Panc1 (cell line): ENCODE measurements at regions not wholly inside any gene's neighbourhood (a gene's known extent, or its start where the extent isn't known, plus 50 kb on each side); places are given as distances from the start of the nearest gene placed in this dataset.

Experiments
- ATAC-seq: fragments of 200-7000 bp; cut with Tn5 transposase; 2 replicates; pipeline ENCODE4 v1.9.1; 2020; ENCODE audit warnings: mild to moderate bottlenecking, moderate library complexity
- BruUV-seq: library from RNA; stranded (reverse); fragments of 400-500 nt; replicated peaks from 2 replicates; lab custom pipeline; 2021; lab: Mats Ljungman, UMichigan
- CTCF ChIA-PET: fragments of 300-600 bp; sonication (Branson Sonifier 250); formaldehyde crosslinking; loops from one replicate; lab custom pipeline; 2022; ENCODE audit warnings: antibody characterized with exemption; lab: Charles Lee
- POLR2A ChIA-PET: fragments of 300-600 bp; sonication (Branson Sonifier 250); formaldehyde crosslinking; loops from one replicate; lab custom pipeline; 2022; ENCODE audit warnings: antibody characterized with exemption; lab: Charles Lee
- DNase-seq: peaks from one replicate; pipeline ENCODE4 v3.0.0-alpha.2; 2010; ENCODE audit warnings: low read depth, low spot score
- H3K27ac ChIP-seq: 2 replicates; pipeline ENCODE4 v1.5.1; 2011; ENCODE audit warnings: mild to moderate bottlenecking, low read length, inconsistent platforms
- H3K27me3 ChIP-seq: fragments of 200-500 bp; sonication (Bioruptor generic); 2 replicates; pipeline ENCODE4 v1.6.0; 2014; ENCODE audit warnings: low read length, inconsistent platforms; ENCODE audit not compliant: control insufficient read depth, insufficient read depth
- H3K36me3 ChIP-seq: fragments of 200-500 bp; sonication (Bioruptor generic); 2 replicates; pipeline ENCODE4 v1.5.1; 2014; ENCODE audit warnings: inconsistent platforms, mild to moderate bottlenecking, low read length, moderate library complexity; ENCODE audit not compliant: control insufficient read depth, insufficient read depth
- H3K4me1 ChIP-seq: 2 replicates; pipeline ENCODE4 v1.5.1; 2011; ENCODE audit warnings: inconsistent platforms, mild to moderate bottlenecking, low read length, moderate library complexity; ENCODE audit not compliant: control insufficient read depth, insufficient read depth
- H3K4me3 ChIP-seq, 2 experiments: 2 replicates each; pipeline ENCODE4 v1.5.1; 2011 to 2012; ENCODE audit warnings: low read depth in 2 of 2, low read length in 2 of 2, mild to moderate bottlenecking in 2 of 2, inconsistent platforms in 1 of 2, moderate library complexity in 1 of 2
- H3K9me3 ChIP-seq: fragments of 200-500 bp; sonication (Bioruptor generic); 2 replicates; pipeline ENCODE4 v1.5.1; 2014; ENCODE audit warnings: low read depth, mild to moderate bottlenecking, inconsistent platforms, low read length, moderate library complexity; ENCODE audit not compliant: control insufficient read depth, insufficient read depth
- CTCF ChIP-seq: fragments of 450-650 bp; IDR thresholded peaks from 2 replicates; pipeline ENCODE4 v1.5.1; 2017; ENCODE audit warnings: mild to moderate bottlenecking
- POLR2AphosphoS5 ChIP-seq: IDR thresholded peaks from 2 replicates; pipeline ENCODE4 v1.6.1; 2012; ENCODE audit warnings: mild to moderate bottlenecking, low read depth, low read length, moderate library complexity
- SIN3A ChIP-seq: IDR thresholded peaks from 2 replicates; pipeline ENCODE4 v1.6.1; 2012; ENCODE audit warnings: low read depth, mild to moderate bottlenecking, low read length, moderate library complexity, borderline replicate concordance; ENCODE audit not compliant: insufficient read depth
- TCF7L2 ChIP-seq: IDR thresholded peaks from 2 replicates; pipeline ENCODE4 v1.6.1; 2011; ENCODE audit warnings: mild to moderate bottlenecking, low read depth, low read length, inconsistent platforms
- in situ Hi-C: cut with HindIII; loops from 2 replicates; pipeline ENCODE4 v1.10.0; 2016; ENCODE audit warnings: low sequenced_read_pairs, low pct_unique_long_range_greater_than_20kb
- intact Hi-C: fragments of 100-400 bp; cut with micrococcal nuclease; formaldehyde crosslinking; loops from one replicate; pipeline ENCODE4 v1.10.0; 2022; ENCODE audit not compliant: unreplicated experiment
- TF ChIP-seq, protein P1 (sequence below), 2 experiments: IDR thresholded peaks; 2 replicates each; pipeline ENCODE4 v1.6.1; 2011 to 2012; ENCODE audit warnings: low read depth in 2 of 2, control low read depth in 1 of 2, low read length in 1 of 2, mild to moderate bottlenecking in 1 of 2, moderate library complexity in 1 of 2; ENCODE audit not compliant: insufficient read depth in 1 of 2

DNA sequence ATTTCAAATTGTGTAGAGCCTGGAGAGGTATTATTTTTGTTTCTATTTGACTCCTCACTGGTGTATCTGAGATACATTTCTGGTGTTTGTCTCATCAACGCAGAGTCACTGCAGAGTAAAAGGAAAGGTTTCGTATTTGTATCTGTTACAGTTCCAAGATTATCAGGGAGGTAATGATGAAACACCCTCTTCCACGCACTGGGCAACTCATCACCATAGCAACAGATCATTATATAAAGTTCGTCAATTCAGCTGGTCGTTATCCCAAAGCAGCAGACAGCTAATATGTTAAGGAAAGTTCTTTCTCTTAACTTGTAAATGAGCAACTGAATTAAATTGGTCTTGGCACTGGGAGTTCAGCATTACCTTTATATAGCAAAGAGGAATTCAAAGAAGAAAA, 513.5 kb downstream of the MTRR start:
- Histone ChIP-seq H3K27ac (no peak overlapping the region), H3K9me3 (no peaks in the 10 kb centered on the region), H3K4me1 (no peaks in the 10 kb centered on the region), H3K27me3 (no peaks in the 10 kb centered on the region), H3K4me3 (no peak overlapping the region), H3K36me3 (no peaks in the 10 kb centered on the region)
- ChIA-PET POLR2A (no interaction called here), CTCF (no interaction called here)
- intact Hi-C loops = no loop called here
- BruUV-seq = no TSS peak
- ATAC-seq = no peak
- DNase-seq = no peak
- in situ Hi-C loops = no loop called here
- no peak for TF ChIP-seq TCF7L2
- TF ChIP-seq, protein P1, sequence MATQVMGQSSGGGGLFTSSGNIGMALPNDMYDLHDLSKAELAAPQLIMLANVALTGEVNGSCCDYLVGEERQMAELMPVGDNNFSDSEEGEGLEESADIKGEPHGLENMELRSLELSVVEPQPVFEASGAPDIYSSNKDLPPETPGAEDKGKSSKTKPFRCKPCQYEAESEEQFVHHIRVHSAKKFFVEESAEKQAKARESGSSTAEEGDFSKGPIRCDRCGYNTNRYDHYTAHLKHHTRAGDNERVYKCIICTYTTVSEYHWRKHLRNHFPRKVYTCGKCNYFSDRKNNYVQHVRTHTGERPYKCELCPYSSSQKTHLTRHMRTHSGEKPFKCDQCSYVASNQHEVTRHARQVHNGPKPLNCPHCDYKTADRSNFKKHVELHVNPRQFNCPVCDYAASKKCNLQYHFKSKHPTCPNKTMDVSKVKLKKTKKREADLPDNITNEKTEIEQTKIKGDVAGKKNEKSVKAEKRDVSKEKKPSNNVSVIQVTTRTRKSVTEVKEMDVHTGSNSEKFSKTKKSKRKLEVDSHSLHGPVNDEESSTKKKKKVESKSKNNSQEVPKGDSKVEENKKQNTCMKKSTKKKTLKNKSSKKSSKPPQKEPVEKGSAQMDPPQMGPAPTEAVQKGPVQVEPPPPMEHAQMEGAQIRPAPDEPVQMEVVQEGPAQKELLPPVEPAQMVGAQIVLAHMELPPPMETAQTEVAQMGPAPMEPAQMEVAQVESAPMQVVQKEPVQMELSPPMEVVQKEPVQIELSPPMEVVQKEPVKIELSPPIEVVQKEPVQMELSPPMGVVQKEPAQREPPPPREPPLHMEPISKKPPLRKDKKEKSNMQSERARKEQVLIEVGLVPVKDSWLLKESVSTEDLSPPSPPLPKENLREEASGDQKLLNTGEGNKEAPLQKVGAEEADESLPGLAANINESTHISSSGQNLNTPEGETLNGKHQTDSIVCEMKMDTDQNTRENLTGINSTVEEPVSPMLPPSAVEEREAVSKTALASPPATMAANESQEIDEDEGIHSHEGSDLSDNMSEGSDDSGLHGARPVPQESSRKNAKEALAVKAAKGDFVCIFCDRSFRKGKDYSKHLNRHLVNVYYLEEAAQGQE (IDR thresholded peaks at IDR 0.05; ENCODE audit: insufficient read depth in 1 of 2, low read depth in 2 of 2, low read length in 1 of 2) = no peak
- no peak for TF ChIP-seq CTCF
- TF ChIP-seq POLR2AphosphoS5 = no peak
- no peak for TF ChIP-seq SIN3A

GRCh38 chr5:8383616-8384015, 514.7 kb downstream of the MTRR start:
- no TSS peak for BruUV-seq
- intact Hi-C loops (no loop called here), in situ Hi-C loops (no loop called here)
- H3K4me3 ChIP-seq = no peak overlapping the region
- no peak for DNase-seq
- ChIA-PET CTCF (no interaction called here), POLR2A (no interaction called here)
- H3K9me3 ChIP-seq = no peaks in the 10 kb centered on the region
- H3K27ac ChIP-seq = no peak overlapping the region
- no peaks in the 10 kb centered on the region for H3K36me3 ChIP-seq
- TF ChIP-seq SIN3A = no peak
- no peak for TF ChIP-seq CTCF
- TF ChIP-seq TCF7L2 = no peak
- no peak for TF ChIP-seq POLR2AphosphoS5
- TF ChIP-seq, protein P1 (IDR thresholded peaks at IDR 0.05; ENCODE audit: insufficient read depth in 1 of 2, low read depth in 2 of 2, low read length in 1 of 2) = no peak
- H3K27me3 ChIP-seq = no peaks in the 10 kb centered on the region
- no peaks in the 10 kb centered on the region for H3K4me1 ChIP-seq
- ATAC-seq = no peak
